Retinal pigment epithelial cell (primary cell): ENCODE measurements at regions not wholly inside any gene's neighbourhood (a gene's known extent, or its start where the extent isn't known, plus 50 kb on each side); places are given as distances from the start of the nearest gene placed in this dataset.

Experiments used
- DNase-seq: peaks from one replicate; pipeline ENCODE4 v3.0.0-alpha.2; 2010; ENCODE audit warnings: low read depth
- H3K4me3 ChIP-seq: 2 replicates; pipeline ENCODE4 v1.5.1; 2011; ENCODE audit warnings: mild to moderate bottlenecking, low read length, control low read depth, moderate library complexity
- CTCF ChIP-seq: conservative IDR thresholded peaks from 2 replicates; pipeline ENCODE4 v1.5.1; 2011; ENCODE audit warnings: low read depth, low read length, control low read depth, inconsistent platforms

GRCh38 chr22:48794906-48795305 is 1032.8 kb downstream of the BRD1 start:
- no peak overlapping the region for H3K4me3 ChIP-seq
- no peak for DNase-seq
- TF ChIP-seq CTCF, result no peak

GRCh38 chr22:48793949-48794348 is 1033.7 kb downstream of the BRD1 start:
- no peak for DNase-seq
- no peak for TF ChIP-seq CTCF
- H3K4me3 ChIP-seq, result no peak overlapping the region

- DNase-seq, result no peak
- H3K4me3 ChIP-seq, result no peak overlapping the region
- no peak for TF ChIP-seq CTCF
Measured at GRCh38 chr22:48786679-48786996, 1041.0 kb downstream of the BRD1 start.

- H3K4me3 ChIP-seq, result no peak overlapping the region
- no peak for DNase-seq
- TF ChIP-seq CTCF, result no peak
Measured at GRCh38 chr22:48785792-48786678, 1041.6 kb downstream of the BRD1 start.

GRCh38 chr22:48784701-48785503 is 1042.8 kb downstream of the BRD1 start:
- no peak for DNase-seq
- no peak overlapping the region for H3K4me3 ChIP-seq
- no peak for TF ChIP-seq CTCF

- DNase-seq, result no peak
- no peak for TF ChIP-seq CTCF
- no peak overlapping the region for H3K4me3 ChIP-seq
Measured at GRCh38 chr22:48783821-48784266, 1043.8 kb downstream of the BRD1 start.
